H1 (cell line): ENCODE measurements at regions not wholly inside any gene's neighbourhood (a gene's known extent, or its start where the extent isn't known, plus 50 kb on each side); places are given as distances from the start of the nearest gene placed in this dataset.

ENCODE experiments used
- CTCF ChIA-PET: fragments of 300-600 bp; sonication (Branson Sonifier 250); formaldehyde crosslinking; loops from one replicate; lab custom pipeline; 2021; ENCODE audit not compliant: partially characterized antibody; lab: Charles Lee
- POLR2A ChIA-PET: fragments of 300-600 bp; sonication (Branson Sonifier 250); formaldehyde crosslinking; loops from one replicate; lab custom pipeline; 2021; ENCODE audit warnings: inconsistent platforms; ENCODE audit not compliant: partially characterized antibody; lab: Charles Lee
- DNase-seq, 2 experiments: peaks; one replicate each; pipeline versions ENCODE4 v3.0.0 to v3.0.0-alpha.2; 2010 to 2022; ENCODE audit warnings: low spot score in 2 of 2, low read depth in 1 of 2, mixed read lengths in 1 of 2
- FAIRE-seq: peaks from 2 replicates; lab custom pipeline; 2011; peaks lifted over from hg19 to GRCh38; lab: Jason Lieb, UNC
- H2AFZ ChIP-seq: 2 replicates; pipeline ENCODE4 v1.8.1; 2012; ENCODE audit warnings: low read length, inconsistent platforms
- H2AK5ac ChIP-seq: 2 replicates; pipeline ENCODE4 v1.6.1; 2013; ENCODE audit warnings: low read depth, low read length
- H2BK120ac ChIP-seq: replicated peaks from 2 replicates; pipeline ENCODE3; 2013; ENCODE audit warnings: low read depth, low read length, inconsistent platforms
- H2BK12ac ChIP-seq: 2 replicates; pipeline ENCODE4 v1.6.1; 2013; ENCODE audit warnings: low read depth, low read length
- H2BK15ac ChIP-seq: 2 replicates; pipeline ENCODE4 v1.6.1; 2013; ENCODE audit warnings: low read length
- H2BK20ac ChIP-seq: 2 replicates; pipeline ENCODE4 v1.6.1; 2013; ENCODE audit warnings: low read length
- H2BK5ac ChIP-seq: 2 replicates; pipeline ENCODE4 v1.6.1; 2013; ENCODE audit warnings: low read depth, low read length
- H3K14ac ChIP-seq: 2 replicates; pipeline ENCODE4 v1.6.1; 2013; ENCODE audit warnings: inconsistent platforms; ENCODE audit not compliant: insufficient read length
- H3K18ac ChIP-seq: 2 replicates; pipeline ENCODE4 v1.6.1; 2013; ENCODE audit warnings: low read length; ENCODE audit errors: extremely low read depth
- H3K23ac ChIP-seq: 2 replicates; pipeline ENCODE4 v1.6.1; 2013; ENCODE audit warnings: inconsistent platforms; ENCODE audit not compliant: insufficient read length
- H3K23me2 ChIP-seq: 2 replicates; pipeline ENCODE4 v1.6.1; 2013; ENCODE audit warnings: low read depth, low read length
- H3K27ac ChIP-seq: 2 replicates; pipeline ENCODE4 v1.6.1; 2011; ENCODE audit warnings: low read depth, low read length, inconsistent platforms
- H3K27me3 ChIP-seq, 4 experiments: replicated peaks in 1 of 4; 1 replicate in 1 of 4; 2 replicates in 3 of 4; pipeline versions ENCODE4 v1.6.1 to v1.8.1; 2011 to 2013; ENCODE audit warnings: low read length in 3 of 4, mild to moderate bottlenecking in 3 of 4, inconsistent platforms in 2 of 4, mixed read lengths in 2 of 4, moderate library complexity in 1 of 4; ENCODE audit not compliant: control insufficient read depth in 3 of 4, insufficient read depth in 3 of 4; ENCODE audit errors: extremely low read depth in 1 of 4
- H3K36me3 ChIP-seq, 4 experiments: 2 replicates each; pipeline versions ENCODE4 v1.6.1 to v1.8.1; 2011 to 2013; ENCODE audit warnings: mild to moderate bottlenecking in 4 of 4, low read length in 3 of 4, moderate library complexity in 2 of 4, control low read depth in 1 of 4, inconsistent platforms in 1 of 4; ENCODE audit not compliant: insufficient read depth in 4 of 4, control insufficient read depth in 2 of 4
- H3K4ac ChIP-seq: replicated peaks from 2 replicates; pipeline ENCODE3; 2013; ENCODE audit warnings: low read length, low read depth, mixed read lengths, inconsistent platforms; ENCODE audit not compliant: insufficient read length
- H3K4me1 ChIP-seq, 4 experiments: replicated peaks in 1 of 4; 1 replicate in 1 of 4; 2 replicates in 3 of 4; pipeline versions ENCODE4 v1.6.1 to v1.8.1; 2011 to 2013; ENCODE audit warnings: low read length in 3 of 4, inconsistent platforms in 2 of 4, mixed read lengths in 1 of 4; ENCODE audit not compliant: insufficient read depth in 4 of 4, control insufficient read depth in 3 of 4
- H3K4me2 ChIP-seq, 2 experiments: 2 replicates each; pipeline versions ENCODE4 v1.6.1 to v1.8.1; 2011 to 2013; ENCODE audit warnings: low read depth in 2 of 2, low read length in 2 of 2, control low read depth in 1 of 2, inconsistent platforms in 1 of 2, mild to moderate bottlenecking in 1 of 2; ENCODE audit not compliant: insufficient read depth in 1 of 2
- H3K4me3 ChIP-seq, 4 experiments: fragments of 200-600, 300-600 bp in 1 of 4; sonication (generic), shearing (Covaris generic), sonication (Bioruptor Twin) in 1 of 4; 2 replicates each; pipeline versions ENCODE4 v1.5.1 to v1.8.1; 2011 to 2016; ENCODE audit warnings: low read length in 4 of 4, low read depth in 3 of 4, control low read depth in 2 of 4, inconsistent platforms in 2 of 4, mild to moderate bottlenecking in 2 of 4, mixed read lengths in 1 of 4, moderate library complexity in 1 of 4; ENCODE audit not compliant: insufficient read depth in 2 of 4; ENCODE audit errors: extremely low read depth in 1 of 4
- H3K56ac ChIP-seq: replicated peaks from 2 replicates; pipeline ENCODE3; 2013; ENCODE audit warnings: low read depth, mild to moderate bottlenecking, mixed read lengths, low read length, inconsistent platforms; ENCODE audit not compliant: insufficient read length
- H3K79me1 ChIP-seq: 2 replicates; pipeline ENCODE4 v1.6.1; 2013; ENCODE audit warnings: low read depth, low read length, control low read depth
- H3K79me2 ChIP-seq, 2 experiments: 2 replicates each; pipeline versions ENCODE4 v1.6.1 to v1.8.1; 2012 to 2013; ENCODE audit warnings: low read length in 2 of 2, mild to moderate bottlenecking in 2 of 2, inconsistent platforms in 1 of 2; ENCODE audit not compliant: insufficient read depth in 2 of 2, control insufficient read depth in 1 of 2
- H3K9ac ChIP-seq, 4 experiments: replicated peaks in 1 of 4; 1 replicate in 1 of 4; 2 replicates in 3 of 4; pipeline versions ENCODE4 v1.6.1 to v1.8.1; 2011 to 2013; ENCODE audit warnings: low read depth in 3 of 4, low read length in 3 of 4, control low read depth in 2 of 4, mild to moderate bottlenecking in 2 of 4, moderate library complexity in 2 of 4, inconsistent platforms in 1 of 4; ENCODE audit errors: extremely low read depth in 1 of 4
- H3K9me3 ChIP-seq, 2 experiments: 2 replicates each; pipeline versions ENCODE4 v1.6.1 to v1.8.1; 2012 to 2013; ENCODE audit warnings: mild to moderate bottlenecking in 2 of 2, moderate library complexity in 2 of 2, control low read depth in 1 of 2, inconsistent platforms in 1 of 2, low read depth in 1 of 2, low read length in 1 of 2, mixed read lengths in 1 of 2; ENCODE audit not compliant: insufficient read depth in 2 of 2
- H4K20me1 ChIP-seq, 2 experiments: replicated peaks in 1 of 2; 2 replicates each; pipeline versions ENCODE3 to v1.8.1; 2011 to 2013; ENCODE audit warnings: inconsistent platforms in 2 of 2, low read length in 2 of 2, mild to moderate bottlenecking in 1 of 2; ENCODE audit not compliant: insufficient read depth in 2 of 2, control insufficient read depth in 1 of 2
- H4K5ac ChIP-seq: 2 replicates; pipeline ENCODE4 v1.6.1; 2013; ENCODE audit warnings: low read length, low read depth, mixed read lengths, inconsistent platforms; ENCODE audit not compliant: insufficient read length
- H4K8ac ChIP-seq: 2 replicates; pipeline ENCODE4 v1.8.0; 2013; ENCODE audit warnings: mild to moderate bottlenecking, moderate library complexity, low read length, inconsistent platforms; ENCODE audit not compliant: insufficient read depth; ENCODE audit errors: extremely low read depth
- H4K91ac ChIP-seq: replicated peaks from 2 replicates; pipeline ENCODE3; 2013; ENCODE audit warnings: low read length, mixed read lengths, inconsistent platforms; ENCODE audit not compliant: insufficient read length
- NRF1 ChIP-seq: IDR thresholded peaks from 2 replicates; pipeline ENCODE4 v1.6.1; 2011; ENCODE audit warnings: mild to moderate bottlenecking, low read depth, low read length, improper control_type of control experiment
- SUZ12 ChIP-seq: fragments of 200-600 bp; sonication (generic); IDR thresholded peaks from 2 replicates; pipeline ENCODE4 v1.6.1; 2012; ENCODE audit warnings: mild to moderate bottlenecking, inconsistent platforms, low read length, moderate library complexity, mixed read lengths
- WGBS, 2 experiments: shearing (Covaris generic) in 1 of 2; methylation state at CpG; one replicate each; pipeline versions ENCODE4 v1.1.6 to v1.1.7; 2013 to 2015; ENCODE audit warnings: low lambda C conversion rate in 2 of 2, mixed read lengths in 2 of 2, inconsistent platforms in 1 of 2, low coverage in 1 of 2, missing lambda C conversion rate in 1 of 2; ENCODE audit not compliant: insufficient replicate concordance in 2 of 2, insufficient coverage in 1 of 2, insufficient read length in 1 of 2; ENCODE audit errors: extremely low coverage in 1 of 2, missing lambda C conversion rate in 1 of 2; 5-methylcytosine and 5-hydroxymethylcytosine counted together

GRCh38 chr10:34940436-34940835 is 125.3 kb upstream of the PARD3 start:
- Histone ChIP-seq H2AFZ (peak overlapping the region; percentile 24; the same call in 1 of the 2 replicates), H3K4me2 (no peak overlapping the region), H3K27ac (no peak overlapping the region), H4K5ac (no peak overlapping the region), H3K36me3 (no peaks in the 10 kb centered on the region), H3K14ac (no peak overlapping the region), H3K9me3 (no peaks in the 10 kb centered on the region), H4K20me1 (no peaks in the 10 kb centered on the region), H3K79me1 (no peaks in the 10 kb centered on the region), H3K56ac (no peak overlapping the region), H2AK5ac (no peak overlapping the region), H3K4me3 (no peak overlapping the region), H3K4ac (no peak overlapping the region), H3K23ac (no peak overlapping the region), H3K18ac (no peak overlapping the region), H3K27me3 (no peaks in the 10 kb centered on the region), H2BK120ac (no peak overlapping the region), H2BK20ac (no peak overlapping the region), H2BK12ac (peak overlapping the region; percentile 71; the same call in 1 of the 2 replicates), H4K91ac (no peak overlapping the region), H2BK5ac (no peak overlapping the region), H4K8ac (no peak overlapping the region), H3K79me2 (no peaks in the 10 kb centered on the region), H3K23me2 (no peaks in the 10 kb centered on the region; the same call in 1 of the 2 replicates), H2BK15ac (no peak overlapping the region), H3K4me1 (peaks cover 0 to 9% (median 5%) of the 10 kb centered on the region in 4 experiments; a peak in 5 of 7 replicates), H3K9ac (no peak overlapping the region)
- DNase-seq = no peak
- CTCF ChIA-PET = interaction anchor here (1.1 to 1.8 kb wide), 3 partner anchors 17 to 54 kb away, joined by 3 to 4 read pairs (median 3); no protein-coding TSS in a partner anchor
- no peak for FAIRE-seq
- 81% methylated on average over 6 of the region's 8 CpGs; no CpG with 5 or more reads in 1 of the 2 experiments for WGBS, 2 experiments
- POLR2A ChIA-PET = no interaction called here
- no peak for TF ChIP-seq NRF1
- no peak for TF ChIP-seq SUZ12
